DND-41 (cell line): ENCODE measurements at regions not wholly inside any gene's neighbourhood (a gene's known extent, or its start where the extent isn't known, plus 50 kb on each side); places are given as distances from the start of the nearest gene placed in this dataset.

ENCODE experiments used
- ATAC-seq: fragments of 200-7000 bp; cut with Tn5 transposase; 3 replicates; pipeline ENCODE4 v1.9.1; 2021; ENCODE audit warnings: low read depth; ENCODE audit not compliant: insufficient read depth
- DNase-seq: peaks from one replicate; pipeline ENCODE4 v3.0.0-alpha.2; 2020
- H2AFZ ChIP-seq: 2 replicates; pipeline ENCODE4 v1.6.0; 2012; ENCODE audit warnings: low read depth, low read length
- H3K27ac ChIP-seq: 2 replicates; pipeline ENCODE4 v1.5.1; 2012; ENCODE audit warnings: low read length, inconsistent platforms
- H3K27me3 ChIP-seq: fragments of 200-600 bp; sonication (generic); 2 replicates; pipeline ENCODE4 v1.6.0; 2012; ENCODE audit warnings: low read length, mild to moderate bottlenecking, inconsistent platforms; ENCODE audit not compliant: insufficient read depth, poor library complexity
- H3K36me3 ChIP-seq: 2 replicates; pipeline ENCODE4 v1.5.1; 2012; ENCODE audit warnings: low read length, inconsistent platforms; ENCODE audit not compliant: insufficient read depth
- H3K4me1 ChIP-seq: 2 replicates; pipeline ENCODE4 v1.5.1; 2012; ENCODE audit warnings: mild to moderate bottlenecking, low read length; ENCODE audit not compliant: insufficient read depth
- H3K4me2 ChIP-seq: 2 replicates; pipeline ENCODE4 v1.6.0; 2012; ENCODE audit warnings: mild to moderate bottlenecking, moderate library complexity, low read length, inconsistent platforms; ENCODE audit not compliant: insufficient read depth
- H3K4me3 ChIP-seq, 2 experiments: fragments of 200-600 bp in 1 of 2; shearing (Covaris generic) in 1 of 2; 2 replicates each; pipeline ENCODE4 v1.5.1; 2012 to 2016; ENCODE audit warnings: inconsistent platforms in 2 of 2, low read length in 2 of 2, mild to moderate bottlenecking in 2 of 2, low read depth in 1 of 2, moderate library complexity in 1 of 2
- H3K79me2 ChIP-seq: 2 replicates; pipeline ENCODE4 v1.6.0; 2012; ENCODE audit warnings: low read length, inconsistent platforms; ENCODE audit not compliant: insufficient read depth
- H3K9ac ChIP-seq: 2 replicates; pipeline ENCODE4 v1.6.0; 2012; ENCODE audit warnings: low read depth, mild to moderate bottlenecking, inconsistent platforms, low read length, moderate library complexity
- H3K9me3 ChIP-seq: 2 replicates; pipeline ENCODE4 v1.5.1; 2012; ENCODE audit warnings: low read length, moderate library complexity, mild to moderate bottlenecking, inconsistent platforms; ENCODE audit not compliant: insufficient read depth, severe bottlenecking
- H4K20me1 ChIP-seq: 2 replicates; pipeline ENCODE4 v1.6.0; 2012; ENCODE audit warnings: low read length; ENCODE audit not compliant: insufficient read depth
- CTCF ChIP-seq: IDR thresholded peaks from 2 replicates; pipeline ENCODE4 v1.5.1; 2012; ENCODE audit warnings: borderline replicate concordance, low read length, moderate library complexity, mild to moderate bottlenecking; ENCODE audit not compliant: poor library complexity, severe bottlenecking; ENCODE audit errors: extremely low read depth
- EZH2 ChIP-seq: IDR thresholded peaks from 3 replicates; pipeline ENCODE4 v1.6.1; 2012; ENCODE audit warnings: borderline replicate concordance, low read depth, mild to moderate bottlenecking, moderate library complexity, low read length, inconsistent platforms; ENCODE audit not compliant: severe bottlenecking

- no peaks in the 10 kb centered on the region for H3K79me2 ChIP-seq
- ATAC-seq, result no peak
- H3K36me3 ChIP-seq, result no peaks in the 10 kb centered on the region
- no peaks in the 10 kb centered on the region for H3K9me3 ChIP-seq
- no peak overlapping the region for H3K4me2 ChIP-seq
- H3K27ac ChIP-seq, result no peak overlapping the region
- H3K27me3 ChIP-seq, result no peaks in the 10 kb centered on the region
- no peak for TF ChIP-seq CTCF
- DNase-seq, result no peak
- no peaks in the 10 kb centered on the region for H4K20me1 ChIP-seq
- no peak overlapping the region for H2AFZ ChIP-seq
- H3K9ac ChIP-seq, result no peak overlapping the region
- H3K4me1 ChIP-seq, result no peaks in the 10 kb centered on the region
- no peak overlapping the region for H3K4me3 ChIP-seq
These were observed 859.1 kb downstream of the DIAPH3 start for GRCh38 chr13:59304596-59304995.

- TF ChIP-seq CTCF (no peak), EZH2 (no peak)
- H3K27ac ChIP-seq, result no peak overlapping the region
- H3K4me3 ChIP-seq, result no peak overlapping the region
- no peak overlapping the region for H2AFZ ChIP-seq
- no peaks in the 10 kb centered on the region for H3K79me2 ChIP-seq
- H3K4me1 ChIP-seq, result no peaks in the 10 kb centered on the region
- no peaks in the 10 kb centered on the region for H3K9me3 ChIP-seq
- no peaks in the 10 kb centered on the region for H4K20me1 ChIP-seq
- ATAC-seq, result no peak
- no peaks in the 10 kb centered on the region for H3K27me3 ChIP-seq
- H3K36me3 ChIP-seq, result no peaks in the 10 kb centered on the region
- no peak overlapping the region for H3K4me2 ChIP-seq
- H3K9ac ChIP-seq, result no peak overlapping the region
- no peak for DNase-seq
These were observed 857.8 kb downstream of the DIAPH3 start for GRCh38 chr13:59305896-59306295.

GRCh38 chr13:59312776-59313175 is 851.0 kb downstream of the DIAPH3 start:
- Histone ChIP-seq H3K79me2 (no peaks in the 10 kb centered on the region), H2AFZ (no peak overlapping the region), H3K4me3 (no peak overlapping the region), H4K20me1 (no peaks in the 10 kb centered on the region), H3K27me3 (no peaks in the 10 kb centered on the region), H3K4me2 (no peak overlapping the region), H3K9ac (no peak overlapping the region), H3K9me3 (no peaks in the 10 kb centered on the region), H3K36me3 (no peaks in the 10 kb centered on the region), H3K27ac (no peak overlapping the region), H3K4me1 (no peaks in the 10 kb centered on the region)
- ATAC-seq (no peak), DNase-seq (no peak)
- TF ChIP-seq CTCF (no peak), EZH2 (no peak)

- TF ChIP-seq EZH2 (no peak), CTCF (peak; percentile 83)
- no peak overlapping the region for H3K4me3 ChIP-seq
- ATAC-seq (peak; percentile 72; the same call in 2 of the 3 replicates), DNase-seq (peak; percentile 64)
- H3K9me3 ChIP-seq, result no peaks in the 10 kb centered on the region
- H3K4me1 ChIP-seq, result no peaks in the 10 kb centered on the region
- no peaks in the 10 kb centered on the region for H3K27me3 ChIP-seq
- no peak overlapping the region for H3K9ac ChIP-seq
- H3K4me2 ChIP-seq, result no peak overlapping the region
- H2AFZ ChIP-seq, result no peak overlapping the region
- H3K79me2 ChIP-seq, result no peaks in the 10 kb centered on the region
- no peaks in the 10 kb centered on the region for H4K20me1 ChIP-seq
- H3K36me3 ChIP-seq, result no peaks in the 10 kb centered on the region
- no peak overlapping the region for H3K27ac ChIP-seq
These were observed 845.3 kb downstream of the DIAPH3 start for GRCh38 chr13:59318320-59318930.
